Keratinocyte (primary cell): ENCODE measurements at regions not wholly inside any gene's neighbourhood (a gene's known extent, or its start where the extent isn't known, plus 50 kb on each side); places are given as distances from the start of the nearest gene placed in this dataset.

Experiments
- DNase-seq: peaks from one replicate; pipeline ENCODE4 v3.0.0-alpha.2; 2011; ENCODE audit warnings: low read depth, missing footprints, low spot score
- FAIRE-seq: peaks from 2 replicates; lab custom pipeline; 2011; peaks lifted over from hg19 to GRCh38; lab: Jason Lieb, UNC
- H2AFZ ChIP-seq: 2 replicates; pipeline ENCODE4 v1.6.0; 2012; ENCODE audit warnings: low read length, control low read depth, inconsistent platforms; ENCODE audit not compliant: control insufficient read depth
- H3K27ac ChIP-seq: 2 replicates; pipeline ENCODE4 v1.5.1; 2011; ENCODE audit warnings: low read length; ENCODE audit not compliant: control insufficient read depth, insufficient read depth
- H3K27me3 ChIP-seq: 3 replicates; pipeline ENCODE4 v1.6.0; 2011; ENCODE audit warnings: low read length; ENCODE audit not compliant: control insufficient read depth, insufficient read depth; ENCODE audit errors: extremely low read depth
- H3K36me3 ChIP-seq, 2 experiments: 2 replicates in 1 of 2; 3 replicates in 1 of 2; pipeline ENCODE4 v1.5.1; 2011; ENCODE audit warnings: low read length in 2 of 2, mild to moderate bottlenecking in 1 of 2; ENCODE audit not compliant: control insufficient read depth in 2 of 2, insufficient read depth in 2 of 2; ENCODE audit errors: extremely low read depth in 1 of 2
- H3K4me1 ChIP-seq: 3 replicates; pipeline ENCODE4 v1.5.1; 2011; ENCODE audit warnings: low read length; ENCODE audit not compliant: control insufficient read depth, insufficient read depth; ENCODE audit errors: extremely low read depth
- H3K4me2 ChIP-seq: 3 replicates; pipeline ENCODE4 v1.6.0; 2011; ENCODE audit warnings: low read depth, low read length; ENCODE audit not compliant: control insufficient read depth, insufficient read depth; ENCODE audit errors: extremely low read depth
- H3K4me3 ChIP-seq, 3 experiments: fragments of 200-600 bp in 1 of 3; sonication (generic) in 1 of 3; 2 replicates in 2 of 3; 3 replicates in 1 of 3; pipeline ENCODE4 v1.5.1; 2011 to 2016; ENCODE audit warnings: low read length in 3 of 3, mild to moderate bottlenecking in 3 of 3, control low read depth in 2 of 3, inconsistent platforms in 1 of 3, low read depth in 1 of 3, mixed read lengths in 1 of 3, mixed run types in 1 of 3, moderate library complexity in 1 of 3; ENCODE audit not compliant: control insufficient read depth in 2 of 3, insufficient read depth in 2 of 3; ENCODE audit errors: extremely low read depth in 1 of 3
- H3K79me2 ChIP-seq: 2 replicates; pipeline ENCODE4 v1.6.0; 2012; ENCODE audit warnings: low read length; ENCODE audit not compliant: control insufficient read depth, insufficient read depth
- H3K9ac ChIP-seq: 3 replicates; pipeline ENCODE4 v1.6.0; 2011; ENCODE audit warnings: low read length; ENCODE audit not compliant: control insufficient read depth, insufficient read depth; ENCODE audit errors: extremely low read depth
- H3K9me1 ChIP-seq: 3 replicates; pipeline ENCODE4 v1.6.0; 2011; ENCODE audit warnings: low read length; ENCODE audit not compliant: control insufficient read depth, insufficient read depth; ENCODE audit errors: extremely low read depth
- H3K9me3 ChIP-seq: 2 replicates; pipeline ENCODE4 v1.5.1; 2012; ENCODE audit warnings: low read depth, low read length; ENCODE audit not compliant: control insufficient read depth
- H4K20me1 ChIP-seq: 3 replicates; pipeline ENCODE4 v1.6.0; 2011; ENCODE audit warnings: low read length; ENCODE audit not compliant: control insufficient read depth, insufficient read depth; ENCODE audit errors: extremely low read depth
- CTCF ChIP-seq, 3 experiments: IDR thresholded peaks in 1 of 3; conservative IDR thresholded peaks in 1 of 3; optimal IDR thresholded peaks in 1 of 3; 2 replicates in 2 of 3; 3 replicates in 1 of 3; pipeline versions ENCODE3 to v1.5.1; 2011; ENCODE audit warnings: low read length in 3 of 3, mild to moderate bottlenecking in 3 of 3, moderate library complexity in 2 of 3, control low read depth in 1 of 3, inconsistent platforms in 1 of 3; ENCODE audit not compliant: insufficient read depth in 2 of 3; ENCODE audit errors: extremely low read depth in 1 of 3
- EZH2 ChIP-seq: IDR thresholded peaks from one replicate; pipeline ENCODE4 v1.6.1; 2012; ENCODE audit warnings: inconsistent platforms, mild to moderate bottlenecking, low read length, moderate library complexity
- dilution Hi-C: fragments of 300-500 bp; cut with MboI; formaldehyde crosslinking; loops from one replicate; pipeline ENCODE4 v1.7.0; 2020; ENCODE audit warnings: low sequenced_read_pairs; ENCODE audit not compliant: extremely low pct_ligation_motif_present

GRCh38 chr12:115542656-115543055, 734.8 kb downstream of the MED13L start:
- H3K9me1 ChIP-seq = no peaks in the 10 kb centered on the region
- H3K4me2 ChIP-seq = no peak overlapping the region
- no peaks in the 10 kb centered on the region for H3K27me3 ChIP-seq
- no peak overlapping the region for H3K4me3 ChIP-seq
- dilution Hi-C loops = no loop called here
- no peaks in the 10 kb centered on the region for H3K4me1 ChIP-seq
- no peaks in the 10 kb centered on the region for H3K36me3 ChIP-seq
- DNase-seq (no peak), FAIRE-seq (no peak)
- no peak for TF ChIP-seq EZH2
- no peak for TF ChIP-seq CTCF (optimal IDR thresholded peaks at IDR 0.05 in 1 of 3, IDR thresholded peaks at IDR 0.05 in 1 of 3, conservative IDR thresholded peaks at IDR 0.05 in 1 of 3; ENCODE audit: extremely low read depth in 1 of 3, insufficient read depth in 2 of 3, low read length in 3 of 3)
- no peaks in the 10 kb centered on the region for H3K79me2 ChIP-seq
- no peak overlapping the region for H3K9ac ChIP-seq
- H2AFZ ChIP-seq = no peak overlapping the region
- no peak overlapping the region for H3K27ac ChIP-seq
- no peaks in the 10 kb centered on the region for H4K20me1 ChIP-seq
- no peaks in the 10 kb centered on the region for H3K9me3 ChIP-seq

DNA sequence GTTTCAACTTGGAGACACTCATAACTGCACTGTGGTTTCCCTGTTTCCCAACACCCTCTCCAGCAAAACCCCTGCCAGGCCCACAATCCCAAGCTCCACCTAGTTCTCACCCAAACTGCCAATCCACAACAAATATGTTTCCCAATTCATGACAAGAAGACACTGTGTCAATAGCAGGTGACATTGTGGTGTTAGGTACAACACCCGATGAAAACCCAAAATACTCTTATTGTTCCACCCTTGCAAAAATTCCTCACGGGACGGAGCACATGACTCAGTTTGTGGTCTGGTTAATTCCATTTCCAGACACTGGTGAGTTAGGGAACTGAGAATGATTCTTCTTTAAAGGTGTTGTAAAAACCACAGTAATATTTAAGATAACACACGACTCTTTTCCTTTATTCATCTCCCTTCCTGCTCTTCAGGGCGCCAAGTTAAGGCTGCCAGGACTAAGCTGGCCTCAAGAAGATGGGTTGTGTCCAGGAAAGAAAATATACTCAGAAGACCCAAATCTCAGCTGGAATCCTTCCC, 735.5 kb downstream of the MED13L start:
- Histone ChIP-seq H3K4me2 (no peak overlapping the region), H3K27me3 (no peaks in the 10 kb centered on the region), H3K27ac (no peak overlapping the region), H3K4me1 (no peaks in the 10 kb centered on the region), H3K36me3 (no peaks in the 10 kb centered on the region), H3K9me3 (no peaks in the 10 kb centered on the region), H3K9me1 (no peaks in the 10 kb centered on the region), H2AFZ (no peak overlapping the region), H3K4me3 (no peak overlapping the region), H3K9ac (no peak overlapping the region), H4K20me1 (no peaks in the 10 kb centered on the region), H3K79me2 (no peaks in the 10 kb centered on the region)
- TF ChIP-seq CTCF (optimal IDR thresholded peaks at IDR 0.05 in 1 of 3, IDR thresholded peaks at IDR 0.05 in 1 of 3, conservative IDR thresholded peaks at IDR 0.05 in 1 of 3; ENCODE audit: extremely low read depth in 1 of 3, insufficient read depth in 2 of 3, low read length in 3 of 3) (no peak), EZH2 (no peak)
- FAIRE-seq (no peak), DNase-seq (no peak)
- dilution Hi-C loops = no loop called here
